GM12874 (cell line): ENCODE measurements at regions not wholly inside any gene's neighbourhood (a gene's known extent, or its start where the extent isn't known, plus 50 kb on each side); places are given as distances from the start of the nearest gene placed in this dataset.

ENCODE experiments used
- CTCF ChIP-seq: IDR thresholded peaks from 2 replicates; pipeline ENCODE4 v1.5.1; 2011; ENCODE audit warnings: low read depth, mild to moderate bottlenecking, control low read depth, low read length, moderate library complexity; ENCODE audit not compliant: insufficient read depth

GRCh38 chr7:55733241-55734140, 129.1 kb downstream of the SEPTIN14 start:
- TF ChIP-seq CTCF = no peak

DNA sequence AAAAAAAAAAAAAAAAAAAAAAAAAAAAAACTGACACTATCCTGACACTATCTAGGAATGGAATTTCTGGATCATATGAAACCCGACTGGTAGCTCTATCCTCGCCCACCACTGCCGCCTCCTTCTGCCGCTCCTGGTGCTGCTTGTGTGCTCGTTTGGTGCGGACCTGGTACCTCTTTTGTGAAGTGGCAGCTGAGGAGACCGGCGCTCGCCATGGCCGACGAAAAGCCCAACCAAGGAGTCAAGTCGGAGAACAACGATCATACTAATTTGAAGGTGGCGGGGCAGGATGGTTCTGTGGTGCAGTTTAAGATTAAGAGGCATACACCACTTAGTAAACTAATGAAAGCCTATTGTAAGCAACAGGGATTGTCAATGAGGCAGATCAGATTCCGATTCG, 130.6 kb downstream of the SEPTIN14 start:
- no peak for TF ChIP-seq CTCF

- TF ChIP-seq CTCF = no peak
Observed at GRCh38 chr7:55730197-55730596, 132.4 kb downstream of the SEPTIN14 start.

- TF ChIP-seq CTCF = no peak
Observed at GRCh38 chr7:55723621-55723941, 139.0 kb downstream of the SEPTIN14 start.

DNA sequence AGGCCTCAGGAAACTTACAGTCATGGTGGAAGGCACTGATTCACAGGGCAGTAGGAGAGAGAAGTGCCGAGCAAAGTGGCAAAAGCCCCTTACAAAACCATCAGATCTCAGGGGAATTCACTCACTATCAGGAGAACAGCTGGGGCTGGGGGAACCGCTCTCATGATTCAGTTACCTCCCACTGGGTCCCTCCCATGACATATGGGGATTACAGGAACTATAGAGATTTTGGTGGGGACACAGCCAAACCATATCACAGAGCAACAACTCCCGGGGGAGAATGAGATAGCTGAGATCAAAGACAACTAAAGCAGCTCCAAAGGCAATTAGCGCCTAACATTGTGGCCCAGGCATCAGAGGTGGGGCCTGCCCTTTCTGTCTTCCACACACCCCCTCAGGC, 85.4 kb upstream of the VOPP1 start:
- TF ChIP-seq CTCF = no peak

DNA sequence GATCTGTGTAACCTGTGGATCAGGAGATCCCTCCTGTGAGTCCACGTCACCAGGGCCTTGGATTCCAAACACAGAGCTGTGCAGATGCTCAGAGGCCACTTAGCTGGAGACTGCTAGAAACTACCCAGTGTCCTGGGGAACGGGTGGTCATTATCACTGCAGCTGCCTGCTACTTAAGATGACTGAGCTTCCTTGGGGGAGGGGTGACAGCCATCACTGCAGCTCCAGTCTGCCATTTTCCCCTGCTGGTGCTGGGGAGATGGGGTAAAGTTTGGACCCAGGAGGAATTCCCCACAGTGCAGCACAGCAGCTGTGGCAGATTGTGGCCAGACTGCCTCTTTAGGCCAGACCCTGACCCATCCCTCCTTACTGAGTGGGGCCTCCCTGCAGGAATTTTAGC, 78.8 kb upstream of the VOPP1 start:
- TF ChIP-seq CTCF = no peak

DNA sequence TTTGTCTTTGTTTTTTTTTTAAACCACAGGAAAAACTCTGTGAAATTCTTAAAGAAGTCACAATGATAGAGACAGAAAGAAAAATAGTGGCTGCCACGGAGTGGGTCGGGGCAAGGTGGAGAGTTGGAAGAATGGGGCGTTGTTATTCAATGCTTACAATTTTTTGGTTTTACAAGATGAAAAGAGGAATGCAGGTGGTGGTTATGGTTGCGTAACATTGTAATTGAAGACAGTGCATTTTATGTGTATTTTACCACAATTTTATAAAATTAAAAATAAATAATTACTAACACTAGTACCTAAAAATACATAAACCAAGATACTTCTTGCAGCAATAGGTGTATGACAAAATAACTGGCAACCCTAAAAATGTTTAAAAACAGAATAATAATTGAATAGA, 76.9 kb upstream of the VOPP1 start:
- no peak for TF ChIP-seq CTCF
